ENCODE measurements at regions not wholly inside any gene's neighbourhood (a gene's known extent, or its start where the extent isn't known, plus 50 kb on each side); places are given as distances from the start of the nearest gene placed in this dataset.

- TF ChIP-seq CTCF (optimal IDR thresholded peaks at IDR 0.05 in 1 of 3, IDR thresholded peaks at IDR 0.05 in 1 of 3, conservative IDR thresholded peaks at IDR 0.05 in 1 of 3; ENCODE audit: extremely low read depth in 1 of 3, insufficient read depth in 2 of 3, low read length in 3 of 3) (no peak), EZH2 (IDR thresholded peaks at IDR 0.05; ENCODE audit: low read length) (no peak)
Measured at GRCh38 chr13:31434613-31435012, 234.8 kb downstream of the B3GLCT start.

All from keratinocyte (primary cell).